ENCODE measurements at regions not wholly inside any gene's neighbourhood (a gene's known extent, or its start where the extent isn't known, plus 50 kb on each side); places are given as distances from the start of the nearest gene placed in this dataset.

DNA sequence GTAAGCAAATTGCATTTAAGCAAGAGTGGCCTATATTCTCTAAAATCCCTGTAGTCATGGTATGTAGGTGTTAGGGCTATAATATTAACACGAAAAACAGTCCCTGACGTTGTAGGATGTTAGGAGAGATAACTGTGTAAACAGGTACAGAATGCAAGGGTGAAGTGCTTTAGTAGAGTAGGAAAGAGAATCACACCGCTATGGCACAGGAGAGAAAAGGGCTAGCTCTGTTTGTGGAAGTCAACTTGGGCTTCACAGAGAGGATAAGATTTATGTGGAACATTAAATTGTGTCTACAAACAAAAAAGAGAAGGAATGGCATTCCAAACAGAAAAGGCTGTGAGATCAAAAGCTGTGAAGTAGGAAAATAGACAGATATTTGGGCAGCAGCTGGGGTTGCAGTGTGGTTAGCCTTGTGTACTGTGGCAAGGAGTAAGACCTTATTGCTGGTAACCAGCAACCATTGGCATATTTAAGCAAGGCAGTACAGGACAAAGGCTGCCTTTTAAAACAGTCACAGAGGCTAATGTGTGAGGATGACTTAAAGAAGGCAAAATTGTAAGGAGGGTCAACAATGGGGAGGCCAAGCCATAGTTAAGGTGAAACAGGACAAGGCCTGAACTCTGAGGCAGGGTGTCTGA is 337.5 kb upstream of the ADAMTSL1 start:
- TF ChIP-seq MAFK (IDR thresholded peaks at IDR 0.05; ENCODE audit: partially characterized antibody) (no peak), NFE2L2 (conservative IDR thresholded peaks at IDR 0.05; ENCODE audit: low read length) (no peak), SMC3 (IDR thresholded peaks at IDR 0.05) (no peak)
- TF ChIP-seq, protein P1, sequence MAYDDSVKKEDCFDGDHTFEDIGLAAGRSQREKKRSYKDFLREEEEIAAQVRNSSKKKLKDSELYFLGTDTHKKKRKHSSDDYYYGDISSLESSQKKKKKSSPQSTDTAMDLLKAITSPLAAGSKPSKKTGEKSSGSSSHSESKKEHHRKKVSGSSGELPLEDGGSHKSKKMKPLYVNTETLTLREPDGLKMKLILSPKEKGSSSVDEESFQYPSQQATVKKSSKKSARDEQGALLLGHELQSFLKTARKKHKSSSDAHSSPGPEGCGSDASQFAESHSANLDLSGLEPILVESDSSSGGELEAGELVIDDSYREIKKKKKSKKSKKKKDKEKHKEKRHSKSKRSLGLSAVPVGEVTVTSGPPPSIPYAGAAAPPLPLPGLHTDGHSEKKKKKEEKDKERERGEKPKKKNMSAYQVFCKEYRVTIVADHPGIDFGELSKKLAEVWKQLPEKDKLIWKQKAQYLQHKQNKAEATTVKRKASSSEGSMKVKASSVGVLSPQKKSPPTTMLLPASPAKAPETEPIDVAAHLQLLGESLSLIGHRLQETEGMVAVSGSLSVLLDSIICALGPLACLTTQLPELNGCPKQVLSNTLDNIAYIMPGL (CRISPR knock-in tag; IDR thresholded peaks at IDR 0.05; ENCODE audit: borderline replicate concordance) = no peak
- POLR2A ChIA-PET = no interaction called here
- no peak for FAIRE-seq

DNA sequence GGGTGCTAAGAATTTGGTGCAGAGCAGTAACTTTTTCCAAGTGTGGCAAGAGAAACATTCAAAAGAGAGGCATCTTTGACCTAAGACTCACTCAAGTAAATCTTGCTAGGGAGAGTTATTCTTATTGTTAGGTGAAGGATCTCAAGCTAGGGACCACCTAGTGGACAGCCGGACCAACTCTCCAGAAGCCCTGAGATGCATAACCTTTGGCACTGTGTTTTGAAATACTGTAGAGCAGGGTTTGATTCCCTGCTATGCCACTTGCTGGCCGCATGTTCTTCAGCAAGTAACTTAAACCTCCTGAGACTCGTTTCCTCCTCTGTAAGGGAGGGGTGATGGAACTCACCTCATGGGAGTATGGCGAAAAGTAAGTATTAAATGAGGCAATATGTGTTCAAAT is 336.1 kb upstream of the ADAMTSL1 start:
- DNase-seq (ENCODE audit: low read depth in 1 of 2, low spot score in 1 of 2) (peak in 1 of 2 experiments; percentile 2), FAIRE-seq (no peak), ATAC-seq (no peak)
- H3K4me1 ChIP-seq = no peaks in the 10 kb centered on the region
- whole genome bisulfite sequencing (ENCODE audit: missing lambda C conversion rate) = 9% methylated on average over 4 of the region's 4 CpGs
- no peak overlapping the region for H3K4me3 ChIP-seq
- H3K27ac ChIP-seq = no peak overlapping the region
- POLR2A ChIA-PET = no interaction called here
- no peaks in the 10 kb centered on the region for H3K9me3 ChIP-seq
- CTCF ChIA-PET = no interaction called here
- TF ChIP-seq GATA3 (IDR thresholded peaks at IDR 0.05; ENCODE audit: borderline replicate concordance) (no peak), EHF (CRISPR knock-in tag; IDR thresholded peaks at IDR 0.05) (no peak), POLR2A (IDR thresholded peaks at IDR 0.05; ENCODE audit: low read length) (no peak), CBX8 (IDR thresholded peaks at IDR 0.05) (no peak), ZSCAN20 (CRISPR knock-in tag; IDR thresholded peaks at IDR 0.05) (no peak), HOXA7 (CRISPR knock-in tag; IDR thresholded peaks at IDR 0.05) (no peak), TP53 (CRISPR knock-in tag; IDR thresholded peaks at IDR 0.05) (no peak), HOXB5 (CRISPR knock-in tag; IDR thresholded peaks at IDR 0.05) (no peak), CHD4 (IDR thresholded peaks at IDR 0.05; ENCODE audit: borderline replicate concordance) (no peak), POLR2AphosphoS2 (conservative IDR thresholded peaks at IDR 0.05; ENCODE audit: low read length) (no peak), CEBPB (IDR thresholded peaks at IDR 0.05) (no peak), NR3C1 (IDR thresholded peaks at IDR 0.05) (no peak), EP300 (IDR thresholded peaks at IDR 0.05) (no peak), HOXB13 (CRISPR knock-in tag; IDR thresholded peaks at IDR 0.05; ENCODE audit: low read depth) (no peak), NPAS2 (CRISPR knock-in tag; IDR thresholded peaks at IDR 0.05; ENCODE audit: borderline replicate concordance) (no peak), RFX5 (IDR thresholded peaks at IDR 0.05) (no peak)
- TF ChIP-seq, protein P2, sequence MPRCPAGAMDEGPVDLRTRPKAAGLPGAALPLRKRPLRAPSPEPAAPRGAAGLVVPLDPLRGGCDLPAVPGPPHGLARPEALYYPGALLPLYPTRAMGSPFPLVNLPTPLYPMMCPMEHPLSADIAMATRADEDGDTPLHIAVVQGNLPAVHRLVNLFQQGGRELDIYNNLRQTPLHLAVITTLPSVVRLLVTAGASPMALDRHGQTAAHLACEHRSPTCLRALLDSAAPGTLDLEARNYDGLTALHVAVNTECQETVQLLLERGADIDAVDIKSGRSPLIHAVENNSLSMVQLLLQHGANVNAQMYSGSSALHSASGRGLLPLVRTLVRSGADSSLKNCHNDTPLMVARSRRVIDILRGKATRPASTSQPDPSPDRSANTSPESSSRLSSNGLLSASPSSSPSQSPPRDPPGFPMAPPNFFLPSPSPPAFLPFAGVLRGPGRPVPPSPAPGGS (IDR thresholded peaks at IDR 0.05) = no peak
- TF ChIP-seq, protein P3, sequence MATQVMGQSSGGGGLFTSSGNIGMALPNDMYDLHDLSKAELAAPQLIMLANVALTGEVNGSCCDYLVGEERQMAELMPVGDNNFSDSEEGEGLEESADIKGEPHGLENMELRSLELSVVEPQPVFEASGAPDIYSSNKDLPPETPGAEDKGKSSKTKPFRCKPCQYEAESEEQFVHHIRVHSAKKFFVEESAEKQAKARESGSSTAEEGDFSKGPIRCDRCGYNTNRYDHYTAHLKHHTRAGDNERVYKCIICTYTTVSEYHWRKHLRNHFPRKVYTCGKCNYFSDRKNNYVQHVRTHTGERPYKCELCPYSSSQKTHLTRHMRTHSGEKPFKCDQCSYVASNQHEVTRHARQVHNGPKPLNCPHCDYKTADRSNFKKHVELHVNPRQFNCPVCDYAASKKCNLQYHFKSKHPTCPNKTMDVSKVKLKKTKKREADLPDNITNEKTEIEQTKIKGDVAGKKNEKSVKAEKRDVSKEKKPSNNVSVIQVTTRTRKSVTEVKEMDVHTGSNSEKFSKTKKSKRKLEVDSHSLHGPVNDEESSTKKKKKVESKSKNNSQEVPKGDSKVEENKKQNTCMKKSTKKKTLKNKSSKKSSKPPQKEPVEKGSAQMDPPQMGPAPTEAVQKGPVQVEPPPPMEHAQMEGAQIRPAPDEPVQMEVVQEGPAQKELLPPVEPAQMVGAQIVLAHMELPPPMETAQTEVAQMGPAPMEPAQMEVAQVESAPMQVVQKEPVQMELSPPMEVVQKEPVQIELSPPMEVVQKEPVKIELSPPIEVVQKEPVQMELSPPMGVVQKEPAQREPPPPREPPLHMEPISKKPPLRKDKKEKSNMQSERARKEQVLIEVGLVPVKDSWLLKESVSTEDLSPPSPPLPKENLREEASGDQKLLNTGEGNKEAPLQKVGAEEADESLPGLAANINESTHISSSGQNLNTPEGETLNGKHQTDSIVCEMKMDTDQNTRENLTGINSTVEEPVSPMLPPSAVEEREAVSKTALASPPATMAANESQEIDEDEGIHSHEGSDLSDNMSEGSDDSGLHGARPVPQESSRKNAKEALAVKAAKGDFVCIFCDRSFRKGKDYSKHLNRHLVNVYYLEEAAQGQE (IDR thresholded peaks at IDR 0.05) = no peak
- TF ChIP-seq, protein P4, sequence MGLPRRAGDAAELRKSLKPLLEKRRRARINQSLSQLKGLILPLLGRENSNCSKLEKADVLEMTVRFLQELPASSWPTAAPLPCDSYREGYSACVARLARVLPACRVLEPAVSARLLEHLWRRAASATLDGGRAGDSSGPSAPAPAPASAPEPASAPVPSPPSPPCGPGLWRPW (IDR thresholded peaks at IDR 0.05) = no peak
- TF ChIP-seq, protein P5, sequence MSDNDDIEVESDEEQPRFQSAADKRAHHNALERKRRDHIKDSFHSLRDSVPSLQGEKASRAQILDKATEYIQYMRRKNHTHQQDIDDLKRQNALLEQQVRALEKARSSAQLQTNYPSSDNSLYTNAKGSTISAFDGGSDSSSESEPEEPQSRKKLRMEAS (IDR thresholded peaks at IDR 0.05) = no peak
- H3K4me2 ChIP-seq = no peak overlapping the region

More for the DNA sequence above, 337.5 kb upstream of the ADAMTSL1 start:
- 2% methylated on average over 3 of the region's 3 CpGs for WGBS (ENCODE audit: missing lambda C conversion rate)
- ATAC-seq (no peak), DNase-seq (ENCODE audit: low read depth in 1 of 2, low spot score in 1 of 2) (no peak)
- Histone ChIP-seq H3K9me3 (no peaks in the 10 kb centered on the region), H3K27ac (no peak overlapping the region), H3K4me1 (no peaks in the 10 kb centered on the region), H3K4me3 (no peak overlapping the region), H3K4me2 (no peak overlapping the region)
- CTCF ChIA-PET = interaction anchor here (0.7 to 1.0 kb wide), 2 partner anchors 314 to 441 kb away, joined by 3 read pairs; no protein-coding TSS in a partner anchor

All from A549 (cell line).